HUDEP-2 (cell line): ENCODE measurements at regions not wholly inside any gene's neighbourhood (a gene's known extent, or its start where the extent isn't known, plus 50 kb on each side); places are given as distances from the start of the nearest gene placed in this dataset.
A peak's percentile ranks its signal among the peaks of the same experiment; 100 is the strongest.
"Not testable (repeated sequence)": the region's sequence is repeated elsewhere in the genome, so short reads cannot be mapped to it uniquely, and the experiment has no call there.

Experiments
- DNase-seq, 76 experiments: peaks; one replicate each; lab custom pipeline; 2025; ENCODE audit not compliant: unreplicated experiment in 76 of 76; lab: John Stamatoyannopoulos, UW

GRCh38 chr4:19194672-19195071 lies 1057.0 kb upstream of the SLIT2 start:
- DNase-seq, result no peak

- DNase-seq, result no peak
Observed at GRCh38 chr4:19193274-19193981, 1058.3 kb upstream of the SLIT2 start.

GRCh38 chr4:19191979-19192650 lies 1059.6 kb upstream of the SLIT2 start:
- DNase-seq, result no peak

GRCh38 chr4:19187691-19188090 lies 1064.0 kb upstream of the SLIT2 start:
- DNase-seq, result no peak

- no peak for DNase-seq
Observed at GRCh38 chr4:19187096-19187495, 1064.6 kb upstream of the SLIT2 start.

- DNase-seq, result not testable (repeated sequence)
Observed at GRCh38 chr4:19181631-19182030, 1070.1 kb upstream of the SLIT2 start.

GRCh38 chr4:19178835-19179234 lies 1072.9 kb upstream of the SLIT2 start:
- DNase-seq, result no peak

GRCh38 chr4:19177616-19178015 lies 1074.1 kb upstream of the SLIT2 start:
- no peak for DNase-seq

- no peak for DNase-seq
Observed at GRCh38 chr4:19171832-19172231, 1079.9 kb upstream of the SLIT2 start.

- no peak for DNase-seq
Observed at GRCh38 chr4:19167311-19167710, 1084.4 kb upstream of the SLIT2 start.

- DNase-seq, result no peak
Observed at GRCh38 chr4:19164334-19164733, 1087.4 kb upstream of the SLIT2 start.

- DNase-seq, result no peak
Observed at GRCh38 chr4:19159874-19160273, 1091.8 kb upstream of the SLIT2 start.

- DNase-seq, result no peak
Observed at GRCh38 chr4:19158107-19158809, 1093.4 kb upstream of the SLIT2 start.

GRCh38 chr4:19156786-19157185 lies 1094.9 kb upstream of the SLIT2 start:
- no peak for DNase-seq

GRCh38 chr4:19155568-19155967 lies 1096.1 kb upstream of the SLIT2 start:
- no peak for DNase-seq

GRCh38 chr4:19154267-19154666 lies 1097.4 kb upstream of the SLIT2 start:
- peak in 1 of 76 experiments; percentile 0 for DNase-seq

GRCh38 chr4:19152264-19152663 lies 1099.4 kb upstream of the SLIT2 start:
- no peak for DNase-seq

- DNase-seq, result no peak
Observed at GRCh38 chr4:19151684-19152083, 1100.0 kb upstream of the SLIT2 start.

- DNase-seq, result no peak
Observed at GRCh38 chr4:19146038-19146437, 1105.7 kb upstream of the SLIT2 start.

- no peak for DNase-seq
Observed at GRCh38 chr4:19135895-19136633, 1114.5 kb upstream of the LCORL start.

- DNase-seq, result no peak
Observed at GRCh38 chr4:19134685-19135084, 1113.1 kb upstream of the LCORL start.
